BE2C (cell line): ENCODE measurements at regions not wholly inside any gene's neighbourhood (a gene's known extent, or its start where the extent isn't known, plus 50 kb on each side); places are given as distances from the start of the nearest gene placed in this dataset.

Experiments
- DNase-seq: peaks from one replicate; pipeline ENCODE4 v3.0.0-alpha.2; 2020
- H3K27me3 ChIP-seq: fragments of 250-450 bp; sonication (Bioruptor Pico); 2 replicates; pipeline ENCODE4 v1.5.1; 2020; ENCODE audit warnings: mild to moderate bottlenecking
- H3K36me3 ChIP-seq: fragments of 250-450 bp; sonication (Bioruptor Pico); 2 replicates; pipeline ENCODE4 v1.5.1; 2020; ENCODE audit warnings: mild to moderate bottlenecking
- H3K4me1 ChIP-seq: fragments of 250-450 bp; sonication (Bioruptor Pico); 2 replicates; pipeline ENCODE4 v1.5.1; 2020
- H3K4me3 ChIP-seq: 2 replicates; pipeline ENCODE4 v1.5.1; 2011; ENCODE audit warnings: low read depth, low read length
- H3K9me3 ChIP-seq: fragments of 250-450 bp; sonication (Bioruptor Pico); 2 replicates; pipeline ENCODE4 v1.5.1; 2020
- CTCF ChIP-seq: IDR thresholded peaks from 2 replicates; pipeline ENCODE4 v1.5.1; 2012; ENCODE audit warnings: mild to moderate bottlenecking, low read depth, low read length

GRCh38 chr4:123477711-123478209 lies 81.2 kb downstream of the SPRY1 start:
- DNase-seq = no peak
- TF ChIP-seq CTCF = no peak
- no peaks in the 10 kb centered on the region for H3K4me1 ChIP-seq
- no peaks in the 10 kb centered on the region for H3K27me3 ChIP-seq
- no peak overlapping the region for H3K4me3 ChIP-seq
- H3K36me3 ChIP-seq = no peaks in the 10 kb centered on the region
- no peaks in the 10 kb centered on the region for H3K9me3 ChIP-seq

GRCh38 chr4:123478859-123479345 lies 82.3 kb downstream of the SPRY1 start:
- H3K4me3 ChIP-seq = no peak overlapping the region
- no peak for DNase-seq
- H3K4me1 ChIP-seq = no peaks in the 10 kb centered on the region
- H3K27me3 ChIP-seq = no peaks in the 10 kb centered on the region
- H3K36me3 ChIP-seq = no peaks in the 10 kb centered on the region
- H3K9me3 ChIP-seq = no peaks in the 10 kb centered on the region
- no peak for TF ChIP-seq CTCF

GRCh38 chr4:123479944-123480343 lies 83.3 kb downstream of the SPRY1 start:
- no peak for DNase-seq
- TF ChIP-seq CTCF = no peak
- no peaks in the 10 kb centered on the region for H3K9me3 ChIP-seq

GRCh38 chr4:123480706-123481418 lies 84.3 kb downstream of the SPRY1 start:
- DNase-seq = no peak
- no peaks in the 10 kb centered on the region for H3K36me3 ChIP-seq
- no peaks in the 10 kb centered on the region for H3K4me1 ChIP-seq
- no peaks in the 10 kb centered on the region for H3K27me3 ChIP-seq
- no peak for TF ChIP-seq CTCF
- H3K4me3 ChIP-seq = no peak overlapping the region
- no peaks in the 10 kb centered on the region for H3K9me3 ChIP-seq

More at GRCh38 chr4:123479944-123480343, 83.3 kb downstream of the SPRY1 start:
- Histone ChIP-seq H3K4me3 (no peak overlapping the region), H3K36me3 (no peaks in the 10 kb centered on the region), H3K4me1 (no peaks in the 10 kb centered on the region), H3K27me3 (no peaks in the 10 kb centered on the region)

GRCh38 chr4:123481717-123482116 lies 85.1 kb downstream of the SPRY1 start:
- no peak for DNase-seq
- Histone ChIP-seq H3K36me3 (no peaks in the 10 kb centered on the region), H3K27me3 (no peaks in the 10 kb centered on the region), H3K4me1 (no peaks in the 10 kb centered on the region), H3K9me3 (no peaks in the 10 kb centered on the region), H3K4me3 (no peak overlapping the region)
- TF ChIP-seq CTCF = no peak

- TF ChIP-seq CTCF = no peak
- H3K4me3 ChIP-seq = no peak overlapping the region
- H3K36me3 ChIP-seq = no peaks in the 10 kb centered on the region
- no peaks in the 10 kb centered on the region for H3K9me3 ChIP-seq
- no peaks in the 10 kb centered on the region for H3K27me3 ChIP-seq
- no peaks in the 10 kb centered on the region for H3K4me1 ChIP-seq
- no peak for DNase-seq
Observed at GRCh38 chr4:123484291-123484926, 87.8 kb downstream of the SPRY1 start.
